ENCODE measurements at regions not wholly inside any gene's neighbourhood (a gene's known extent, or its start where the extent isn't known, plus 50 kb on each side); places are given as distances from the start of the nearest gene placed in this dataset.

GRCh38 chr3:150268426-150269391 lies 139.4 kb upstream of the TSC22D2 start:
- no peak for DNase-seq

- no peak for DNase-seq
Observed at GRCh38 chr3:150267288-150267687, 140.8 kb upstream of the TSC22D2 start.

GRCh38 chr3:150265305-150265704 lies 142.8 kb upstream of the TSC22D2 start:
- no peak for DNase-seq

- DNase-seq = no peak
Observed at GRCh38 chr3:150264561-150265279, 143.4 kb upstream of the TSC22D2 start.

GRCh38 chr3:150261958-150262357 lies 146.1 kb upstream of the TSC22D2 start:
- no peak for DNase-seq

GRCh38 chr3:150261418-150261817 lies 146.7 kb upstream of the TSC22D2 start:
- no peak for DNase-seq

GRCh38 chr3:150260398-150260710 lies 147.7 kb upstream of the TSC22D2 start:
- DNase-seq = no peak

GRCh38 chr3:150259526-150260397 lies 148.3 kb upstream of the TSC22D2 start:
- DNase-seq = no peak

- DNase-seq = no peak
Observed at GRCh38 chr3:150256782-150257181, 151.3 kb upstream of the TSC22D2 start.

GRCh38 chr3:150256318-150256717 lies 151.8 kb upstream of the TSC22D2 start:
- no peak for DNase-seq

GRCh38 chr3:150255826-150256225 lies 152.3 kb upstream of the TSC22D2 start:
- no peak for DNase-seq

GRCh38 chr3:150255413-150255812 lies 152.7 kb upstream of the TSC22D2 start:
- DNase-seq = peak in 41 of 51 donors; percentile 4 to 82 (median 54)

- no peak for DNase-seq
Observed at GRCh38 chr3:150254309-150254708, 153.8 kb upstream of the TSC22D2 start.

- no peak for DNase-seq
Observed at GRCh38 chr3:150253622-150254021, 154.5 kb upstream of the TSC22D2 start.

GRCh38 chr3:150252462-150252861 lies 155.6 kb upstream of the TSC22D2 start:
- no peak for DNase-seq

GRCh38 chr3:150251187-150252062 lies 156.7 kb upstream of the TSC22D2 start:
- DNase-seq = no peak

GRCh38 chr3:150249779-150250470 lies 158.2 kb upstream of the TSC22D2 start:
- no peak for DNase-seq

- DNase-seq = no peak
Observed at GRCh38 chr3:150248888-150249681, 159.0 kb upstream of the TSC22D2 start.

All from hypothalamus (tissue), 51 donors.